Kasumi-1 (cell line): ENCODE measurements at regions not wholly inside any gene's neighbourhood (a gene's known extent, or its start where the extent isn't known, plus 50 kb on each side); places are given as distances from the start of the nearest gene placed in this dataset.

Experiments used
- DNase-seq, 2 experiments: peaks; one replicate each; lab custom pipeline; 2025; lab: John Stamatoyannopoulos, UW

DNA sequence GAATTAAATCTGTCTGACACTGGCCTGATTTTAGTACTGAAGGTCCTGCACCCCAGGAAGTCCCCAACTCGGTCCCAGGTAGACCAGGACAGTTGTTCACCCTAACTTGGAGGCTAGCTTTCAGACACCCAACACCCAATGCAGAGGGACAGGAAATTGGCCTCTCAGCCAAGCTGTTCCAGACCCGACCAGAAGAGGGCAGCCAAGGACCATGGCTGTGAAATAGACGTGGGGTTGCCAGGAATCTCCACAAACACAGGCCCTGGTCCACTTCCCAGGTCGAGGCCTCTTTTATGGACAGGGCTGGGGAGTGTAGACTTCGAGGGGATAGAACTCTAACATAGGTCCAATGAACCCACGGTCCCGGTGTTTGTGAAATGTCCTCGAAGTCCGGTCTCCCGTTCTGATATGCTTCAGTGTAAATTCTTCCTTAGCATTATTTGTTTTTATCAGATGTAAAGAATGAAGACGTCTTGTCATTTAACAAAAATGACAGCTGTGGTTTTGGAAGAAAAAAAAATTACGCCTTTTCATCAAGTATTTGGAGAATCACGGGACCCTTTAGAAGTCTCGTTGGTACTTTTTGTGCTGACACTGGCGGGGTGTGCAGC, 260.3 kb upstream of the ADAMTS16 start:
- DNase-seq: peak; percentile 51 to 53

DNA sequence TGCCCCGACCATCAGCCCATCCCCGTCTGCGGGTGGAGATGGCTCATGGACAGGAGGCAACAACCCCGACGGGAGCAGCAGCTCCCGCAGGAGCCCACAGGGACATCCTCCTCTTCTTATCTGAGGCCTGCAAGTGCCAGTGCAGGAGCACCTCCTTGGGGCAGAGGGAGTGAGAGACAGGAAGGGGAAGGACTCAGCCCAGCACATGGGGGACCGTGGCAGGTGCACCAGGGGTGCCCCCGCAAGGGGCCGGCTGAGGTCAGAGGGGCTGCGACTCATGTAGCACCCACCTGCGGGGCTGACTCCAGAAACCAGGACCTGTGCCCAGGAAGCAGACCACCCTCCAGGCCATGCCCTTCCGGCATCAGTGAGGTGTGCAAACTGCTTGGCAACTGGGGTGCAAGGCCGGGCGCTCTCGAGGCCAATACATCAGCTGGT, 259.8 kb upstream of the ADAMTS16 start:
- no peak for DNase-seq

DNA sequence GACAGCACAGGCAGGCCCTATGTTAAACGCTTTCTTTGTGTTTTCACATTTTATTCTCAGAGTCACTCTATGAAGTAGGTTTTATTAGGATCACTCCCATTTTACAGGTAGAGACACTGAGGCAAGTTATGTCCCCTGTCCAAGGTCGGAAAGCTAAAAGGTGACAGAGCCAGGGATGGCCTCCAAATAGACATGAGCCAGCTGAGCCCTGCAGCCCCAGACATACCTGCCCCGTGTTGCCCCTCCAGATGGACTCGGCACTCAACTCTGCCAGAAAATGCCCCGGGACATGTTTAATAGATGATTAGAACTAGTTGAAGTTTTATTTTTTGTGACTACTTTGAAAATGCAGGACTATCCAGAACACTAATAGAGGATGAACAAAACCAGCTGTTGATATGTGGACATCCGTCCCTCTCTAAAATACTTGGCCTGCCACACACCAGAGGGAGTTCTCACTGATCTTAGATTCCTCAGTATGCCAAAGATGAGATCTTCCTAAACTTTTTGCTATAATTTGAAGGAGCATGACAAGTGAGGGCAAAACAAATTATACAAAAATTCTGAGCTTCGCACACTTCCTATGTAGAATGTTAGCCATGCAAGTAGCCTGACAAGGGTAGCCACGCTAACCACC, 258.6 kb upstream of the ADAMTS16 start:
- no peak for DNase-seq

GRCh38 chr5:4882186-4882585, 257.9 kb upstream of the ADAMTS16 start:
- DNase-seq: no peak

GRCh38 chr5:4883360-4883759, 256.8 kb upstream of the ADAMTS16 start:
- DNase-seq: no peak

DNA sequence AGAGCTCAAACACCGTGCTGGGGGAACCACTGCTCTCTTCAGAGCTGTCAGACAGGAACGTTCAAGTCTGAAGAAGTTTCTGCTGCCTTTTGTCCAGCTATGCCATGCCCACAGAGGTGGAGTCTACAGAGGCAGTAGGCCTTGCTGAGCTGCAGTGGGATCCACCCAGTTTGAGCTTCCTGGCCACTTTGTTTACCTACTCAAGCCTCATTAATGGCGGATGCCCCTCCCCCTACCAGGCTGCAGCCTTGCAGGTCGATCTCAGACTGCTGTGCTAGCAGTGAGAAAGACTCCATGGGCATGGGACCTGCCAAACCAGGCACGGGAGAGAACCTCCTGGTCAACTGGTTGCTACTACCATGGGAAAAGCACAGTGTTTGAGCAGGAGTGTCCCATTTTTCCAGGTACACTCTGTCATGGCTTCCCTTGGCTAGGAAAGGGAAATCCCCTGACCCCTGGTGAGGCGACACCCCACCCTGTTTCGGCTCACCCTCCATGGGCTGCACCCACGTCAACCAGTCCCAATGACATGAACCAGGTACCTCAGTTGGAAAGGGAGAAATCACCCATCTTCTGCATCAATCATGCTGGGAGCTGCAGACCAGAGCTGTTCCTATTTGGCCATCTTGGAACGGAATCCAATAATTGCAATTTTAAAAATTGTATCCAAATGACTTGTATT, 246.9 kb upstream of the ADAMTS16 start:
- no peak for DNase-seq

DNA sequence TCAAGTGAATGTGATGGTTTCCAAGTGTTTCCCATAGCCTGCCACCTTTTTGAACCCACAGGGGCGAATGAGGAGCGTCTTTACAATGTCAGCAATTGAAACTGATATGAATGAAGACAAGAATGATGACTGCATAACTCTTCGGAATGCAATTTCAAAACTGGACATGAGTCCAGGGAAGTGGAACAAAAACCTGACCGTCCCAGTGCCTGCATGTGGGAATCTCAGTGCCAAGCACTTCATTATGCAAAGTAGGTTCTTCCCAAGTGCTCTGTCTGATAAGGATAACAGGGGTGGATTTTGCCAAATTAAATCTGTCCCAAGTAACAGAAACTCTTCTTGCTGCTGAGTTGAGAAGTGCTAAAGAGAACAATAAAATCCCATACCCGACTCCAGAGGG, 243.8 kb upstream of the ADAMTS16 start:
- no peak for DNase-seq

DNA sequence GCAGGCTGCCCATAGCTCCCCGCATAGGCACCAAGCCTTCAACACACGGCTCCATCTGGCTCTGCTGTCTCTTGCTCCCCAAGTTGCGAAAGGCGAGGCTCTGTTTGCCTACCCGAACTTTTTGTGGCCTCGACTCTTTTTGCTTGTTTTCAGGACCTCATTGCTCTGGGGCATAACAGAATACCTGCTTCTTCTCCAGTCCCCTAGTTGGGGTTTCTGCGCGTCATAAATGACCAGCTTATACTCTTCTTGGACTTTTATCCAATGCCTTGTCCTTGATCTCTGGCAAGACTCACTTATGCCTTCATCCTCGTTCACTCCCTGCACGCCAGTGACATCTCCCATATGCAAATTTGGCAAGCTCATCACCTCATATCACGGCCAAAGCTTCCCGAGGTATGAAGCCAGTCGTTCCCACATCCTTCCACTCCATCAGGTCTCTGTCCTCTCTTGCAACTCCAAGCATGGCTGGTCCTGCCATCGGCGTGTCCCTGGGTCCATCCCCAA, 238.8 kb upstream of the ADAMTS16 start:
- no peak for DNase-seq

DNA sequence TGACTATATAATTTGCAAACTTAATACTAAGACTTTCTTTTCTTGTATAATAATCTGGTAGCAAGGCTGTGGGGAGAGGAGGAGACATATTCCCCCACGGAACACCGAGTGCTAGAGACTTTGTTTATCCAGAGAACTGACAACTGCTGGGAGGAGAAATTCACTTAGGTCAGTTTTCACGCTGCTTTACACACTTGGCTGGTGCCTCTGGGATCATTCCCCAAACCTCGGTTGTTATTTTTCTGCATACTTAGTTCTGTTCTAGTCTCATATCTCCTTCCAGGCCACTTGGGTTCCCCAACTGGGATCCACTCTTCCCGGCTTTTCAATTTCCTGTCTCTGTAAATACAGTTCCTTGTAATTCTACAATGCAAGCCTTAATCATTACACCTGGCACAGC, 238.2 kb upstream of the ADAMTS16 start:
- no peak for DNase-seq

GRCh38 chr5:4905674-4906520, 234.2 kb upstream of the ADAMTS16 start:
- DNase-seq: no peak

DNA sequence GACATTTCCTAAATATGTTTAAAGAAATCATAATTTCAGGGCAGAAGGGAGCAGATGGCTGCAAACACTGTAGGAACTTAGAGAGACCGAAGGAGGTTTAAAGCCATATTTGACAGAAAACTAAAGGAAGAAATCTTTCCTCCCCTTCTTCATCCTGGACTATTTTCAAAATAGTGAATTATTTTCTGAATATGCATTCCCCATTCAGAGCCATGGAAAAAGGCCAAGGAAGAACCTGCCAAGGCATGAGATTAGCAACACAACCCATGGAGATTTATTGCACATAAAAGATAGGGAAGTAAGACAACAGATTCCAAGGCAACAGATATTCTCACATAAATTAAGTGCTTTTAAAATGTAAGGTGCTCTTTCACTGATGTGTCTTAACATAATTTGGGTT, 233.3 kb upstream of the ADAMTS16 start:
- DNase-seq: no peak

GRCh38 chr5:4907571-4907970, 232.6 kb upstream of the ADAMTS16 start:
- DNase-seq: no peak

DNA sequence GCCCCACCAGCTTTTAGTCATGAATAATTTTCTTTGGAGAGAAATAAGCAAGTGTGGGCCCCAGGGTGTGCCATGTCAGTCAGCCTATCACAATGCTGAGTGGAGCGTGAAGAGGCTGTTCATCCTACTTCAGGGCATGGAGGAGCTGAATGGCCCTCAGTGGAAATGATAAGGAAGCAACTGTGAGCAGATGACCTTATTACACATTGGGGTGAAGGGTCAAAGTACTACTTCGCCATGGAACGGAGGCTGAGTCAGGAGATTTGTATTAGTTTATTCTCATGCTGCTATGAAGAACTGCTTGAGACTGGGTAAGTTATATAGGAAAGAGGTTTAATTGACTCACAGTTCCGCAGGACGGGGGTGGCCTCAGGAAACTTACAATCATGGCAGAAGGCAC, 231.0 kb upstream of the ADAMTS16 start:
- no peak for DNase-seq

GRCh38 chr5:4911646-4912403, 228.3 kb upstream of the ADAMTS16 start:
- no peak for DNase-seq

DNA sequence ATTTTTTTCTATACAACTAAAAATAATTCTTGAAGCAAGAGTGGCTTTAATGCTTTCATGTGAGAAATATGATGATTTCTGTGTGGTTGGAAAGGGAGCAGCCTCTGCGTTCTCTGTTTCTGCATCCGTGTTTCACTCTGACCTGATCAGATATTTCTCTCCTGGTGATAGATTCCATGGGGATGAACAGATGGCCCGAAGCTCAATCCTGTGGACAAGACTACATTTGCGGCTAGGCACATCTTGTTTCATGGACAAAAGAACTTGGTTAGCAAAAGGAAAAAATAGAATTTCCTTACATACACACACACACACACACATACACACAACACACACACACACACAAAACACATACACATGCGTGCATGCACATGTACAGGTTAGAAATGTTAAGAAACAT, 218.2 kb upstream of the ADAMTS16 start:
- DNase-seq: no peak

DNA sequence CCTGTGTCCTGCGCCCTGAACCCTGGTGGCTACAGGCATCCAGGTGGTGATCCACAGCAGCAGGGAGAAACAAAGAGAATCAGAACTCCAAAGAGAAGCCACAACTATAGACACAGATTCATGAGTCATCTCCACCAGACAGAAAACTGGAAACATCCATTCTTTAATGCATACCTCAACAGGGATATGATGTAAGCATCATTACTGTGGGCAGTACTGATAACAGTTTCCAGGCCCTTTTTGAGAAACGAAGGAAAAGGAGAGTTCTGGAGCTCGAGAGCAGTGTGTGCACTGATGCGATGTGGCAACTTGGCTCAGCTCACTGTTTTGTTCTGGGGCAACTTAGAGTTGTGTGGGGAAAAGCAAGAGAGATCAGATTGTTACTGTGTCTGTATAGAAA, 215.6 kb upstream of the ADAMTS16 start:
- DNase-seq: no peak

- no peak for DNase-seq
These were observed 213.0 kb upstream of the ADAMTS16 start for GRCh38 chr5:4927097-4927496.

DNA sequence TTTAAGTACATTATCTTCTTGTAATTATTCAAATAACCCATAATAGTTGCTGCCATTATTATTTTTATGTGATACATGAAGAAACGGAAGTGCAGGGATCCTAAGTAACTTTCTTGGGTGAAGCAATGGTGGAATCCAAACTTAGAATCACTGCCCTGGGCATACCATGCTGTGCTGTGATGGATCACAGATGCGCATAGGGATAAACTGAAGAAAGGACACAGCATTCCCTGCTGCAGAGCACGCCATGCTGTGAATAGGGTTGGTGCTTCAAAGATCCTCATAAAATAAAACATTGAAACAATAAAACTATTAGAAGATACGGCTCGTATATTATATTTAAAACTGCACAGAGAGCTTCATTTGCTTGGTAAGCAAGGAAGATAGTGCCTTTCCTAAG, 211.7 kb upstream of the ADAMTS16 start:
- DNase-seq: no peak

DNA sequence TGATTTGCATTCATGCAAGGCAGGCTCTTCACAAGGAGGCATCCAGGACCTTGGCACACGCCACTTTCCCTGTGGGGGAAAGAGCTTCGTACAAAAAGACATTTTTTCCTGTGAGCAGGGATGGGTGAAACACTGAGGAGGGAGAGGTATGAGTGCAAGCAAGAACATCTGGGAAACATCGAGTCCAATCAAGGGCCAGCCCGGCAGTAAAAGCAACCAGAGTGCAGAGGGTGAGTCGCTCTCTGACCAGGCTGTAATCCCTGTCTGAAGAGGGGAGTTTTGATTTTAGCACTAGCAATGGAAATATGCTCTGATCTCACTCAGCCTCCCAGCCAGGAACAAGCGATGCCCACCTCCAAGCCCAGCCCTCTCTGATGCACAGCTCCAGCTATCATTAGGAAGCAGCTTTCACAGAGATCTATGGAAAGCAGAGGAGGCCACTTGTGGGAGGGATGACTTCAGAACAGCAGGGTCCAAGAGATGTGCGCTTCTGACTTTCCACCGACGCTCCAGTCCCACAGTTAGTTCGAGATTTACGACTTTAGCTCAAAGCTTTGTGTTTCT, 211.0 kb upstream of the ADAMTS16 start:
- no peak for DNase-seq

GRCh38 chr5:4939042-4939781, 200.9 kb upstream of the ADAMTS16 start:
- no peak for DNase-seq

DNA sequence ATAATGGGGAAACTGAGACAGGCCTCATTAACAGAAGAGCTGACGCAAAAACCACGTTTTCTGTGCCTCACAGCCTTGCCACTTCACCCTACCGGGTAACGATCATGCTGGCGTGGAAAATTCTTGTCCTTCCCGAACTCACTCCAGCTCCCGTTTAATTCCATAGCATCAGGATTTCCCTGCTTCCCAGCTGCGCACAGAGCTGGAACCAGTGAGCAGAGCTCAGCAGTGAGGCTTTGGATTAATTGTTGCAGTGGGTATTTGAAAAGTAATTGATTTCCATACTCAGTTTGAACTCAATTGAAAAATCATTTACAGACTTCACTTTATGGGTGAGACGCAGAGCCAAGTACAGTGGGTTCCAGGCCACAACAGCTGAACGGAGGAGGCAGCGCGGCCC, 199.0 kb upstream of the ADAMTS16 start:
- no peak for DNase-seq
